ENCODE measurements at regions not wholly inside any gene's neighbourhood (a gene's known extent, or its start where the extent isn't known, plus 50 kb on each side); places are given as distances from the start of the nearest gene placed in this dataset.
A peak's percentile ranks its signal among the peaks of the same experiment; 100 is the strongest.

DNA sequence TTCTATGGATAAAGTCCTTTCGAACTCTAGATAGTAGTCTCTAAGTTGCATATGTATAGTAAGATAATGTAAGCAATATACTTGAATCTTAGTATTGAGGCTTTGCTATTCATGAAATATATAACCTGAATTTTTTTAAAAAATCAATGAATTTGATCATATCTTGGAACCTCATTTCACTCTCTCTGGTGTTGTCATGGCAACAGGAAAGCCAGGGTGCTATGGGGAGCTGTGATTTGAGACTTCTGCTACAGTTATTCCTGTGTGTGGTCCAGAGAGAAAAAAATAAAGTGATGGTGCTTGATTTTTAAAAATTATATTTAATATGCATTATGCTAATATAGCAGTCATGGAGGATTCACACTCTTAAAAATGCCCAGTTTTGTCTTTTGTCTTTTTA is 508.0 kb downstream of the SNAPC1 start:
- no peak overlapping the region for H3K4me3 ChIP-seq (ENCODE audit: low read depth, low read length)
- no peak for DNase-seq (ENCODE audit: low read depth)
- TF ChIP-seq, protein P1, sequence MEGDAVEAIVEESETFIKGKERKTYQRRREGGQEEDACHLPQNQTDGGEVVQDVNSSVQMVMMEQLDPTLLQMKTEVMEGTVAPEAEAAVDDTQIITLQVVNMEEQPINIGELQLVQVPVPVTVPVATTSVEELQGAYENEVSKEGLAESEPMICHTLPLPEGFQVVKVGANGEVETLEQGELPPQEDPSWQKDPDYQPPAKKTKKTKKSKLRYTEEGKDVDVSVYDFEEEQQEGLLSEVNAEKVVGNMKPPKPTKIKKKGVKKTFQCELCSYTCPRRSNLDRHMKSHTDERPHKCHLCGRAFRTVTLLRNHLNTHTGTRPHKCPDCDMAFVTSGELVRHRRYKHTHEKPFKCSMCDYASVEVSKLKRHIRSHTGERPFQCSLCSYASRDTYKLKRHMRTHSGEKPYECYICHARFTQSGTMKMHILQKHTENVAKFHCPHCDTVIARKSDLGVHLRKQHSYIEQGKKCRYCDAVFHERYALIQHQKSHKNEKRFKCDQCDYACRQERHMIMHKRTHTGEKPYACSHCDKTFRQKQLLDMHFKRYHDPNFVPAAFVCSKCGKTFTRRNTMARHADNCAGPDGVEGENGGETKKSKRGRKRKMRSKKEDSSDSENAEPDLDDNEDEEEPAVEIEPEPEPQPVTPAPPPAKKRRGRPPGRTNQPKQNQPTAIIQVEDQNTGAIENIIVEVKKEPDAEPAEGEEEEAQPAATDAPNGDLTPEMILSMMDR (IDR thresholded peaks at IDR 0.05; ENCODE audit: insufficient read depth, low read depth, low read length): no peak

GRCh38 chr14:62280366-62280765 is 518.1 kb downstream of the SNAPC1 start:
- TF ChIP-seq, protein P1 (IDR thresholded peaks at IDR 0.05; ENCODE audit: insufficient read depth, low read depth, low read length): no peak
- no peak for DNase-seq (ENCODE audit: low read depth)
- H3K4me3 ChIP-seq (ENCODE audit: low read depth, low read length): no peak overlapping the region

DNA sequence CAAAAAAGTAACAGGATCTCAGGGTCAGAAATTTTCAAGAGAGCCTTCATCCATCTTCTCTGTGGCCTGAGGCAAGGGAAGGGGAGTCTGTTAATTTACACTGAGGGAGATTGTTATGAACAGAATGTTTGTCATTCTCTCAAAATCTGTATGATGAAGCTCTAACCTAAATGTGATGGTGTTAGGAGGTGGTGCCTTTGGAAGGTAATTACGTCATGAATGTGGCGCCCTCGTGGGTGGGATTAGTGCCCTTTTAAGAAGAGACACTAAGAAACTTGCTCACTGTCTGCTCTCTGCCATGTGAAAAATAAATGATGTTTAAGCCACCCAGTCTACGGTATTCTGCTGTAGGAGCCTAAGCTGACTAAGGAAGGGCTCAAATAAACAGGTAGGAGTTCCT is 521.6 kb downstream of the SNAPC1 start:
- DNase-seq (ENCODE audit: low read depth): no peak
- TF ChIP-seq, protein P1 (IDR thresholded peaks at IDR 0.05; ENCODE audit: insufficient read depth, low read depth, low read length): no peak
- no peak overlapping the region for H3K4me3 ChIP-seq (ENCODE audit: low read depth, low read length)

DNA sequence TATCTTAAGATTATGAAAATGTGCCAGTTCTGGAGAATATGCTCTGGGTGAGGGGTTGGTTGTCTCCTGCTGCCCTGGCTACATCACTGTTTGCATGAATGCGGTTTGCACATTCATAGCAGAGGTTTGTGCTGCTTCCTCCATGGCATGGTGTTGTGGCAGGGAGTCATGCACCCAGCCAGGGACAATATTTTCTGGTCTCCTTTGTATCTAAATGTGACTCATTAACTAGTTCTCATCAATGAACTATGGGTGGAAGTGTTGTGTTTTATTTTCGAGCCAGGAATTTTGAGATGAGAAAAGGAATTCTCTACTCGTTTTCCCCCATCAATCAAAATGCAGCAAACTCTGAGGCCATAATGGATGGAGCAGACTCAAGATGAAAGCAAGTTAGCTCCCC is 527.3 kb downstream of the SNAPC1 start:
- no peak for DNase-seq (ENCODE audit: low read depth)
- TF ChIP-seq, protein P1 (IDR thresholded peaks at IDR 0.05; ENCODE audit: insufficient read depth, low read depth, low read length): no peak
- H3K4me3 ChIP-seq (ENCODE audit: low read depth, low read length): no peak overlapping the region

- TF ChIP-seq, protein P1 (IDR thresholded peaks at IDR 0.05; ENCODE audit: insufficient read depth, low read depth, low read length): no peak
- H3K4me3 ChIP-seq (ENCODE audit: low read depth, low read length): no peak overlapping the region
- DNase-seq (ENCODE audit: low read depth): no peak
Observed at GRCh38 chr14:62301080-62301479, 538.9 kb downstream of the SNAPC1 start.

DNA sequence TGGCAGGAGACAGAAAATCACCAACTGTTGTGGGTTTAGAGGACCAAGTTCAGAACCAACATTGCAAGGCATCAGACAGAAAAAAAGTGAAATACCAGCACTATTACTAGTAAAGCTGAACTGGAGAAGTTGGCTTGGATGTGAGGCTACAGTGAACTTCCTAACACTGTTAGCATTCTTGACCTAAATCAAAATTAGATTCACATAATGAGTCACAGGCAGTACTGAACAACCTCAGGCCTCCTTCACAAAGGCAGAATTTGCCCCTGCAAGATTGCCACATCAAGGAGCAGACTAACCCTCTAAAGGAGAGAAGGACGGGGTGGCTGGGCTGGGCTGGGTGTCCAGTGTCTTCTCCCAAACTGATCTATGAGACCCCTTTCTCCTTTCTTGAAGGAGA is 539.7 kb downstream of the SNAPC1 start:
- DNase-seq (ENCODE audit: low read depth): peak; percentile 2
- TF ChIP-seq, protein P1 (IDR thresholded peaks at IDR 0.05; ENCODE audit: insufficient read depth, low read depth, low read length): no peak

GRCh38 chr14:62303437-62303836 is 541.2 kb downstream of the SNAPC1 start:
- no peak overlapping the region for H3K4me3 ChIP-seq (ENCODE audit: low read depth, low read length)
- DNase-seq (ENCODE audit: low read depth): no peak
- TF ChIP-seq, protein P1 (IDR thresholded peaks at IDR 0.05; ENCODE audit: insufficient read depth, low read depth, low read length): no peak

More for the DNA sequence above, 539.7 kb downstream of the SNAPC1 start:
- no peak overlapping the region for H3K4me3 ChIP-seq (ENCODE audit: low read depth, low read length)

Measured in fibroblast of villous mesenchyme (primary cell).